ENCODE measurements at regions not wholly inside any gene's neighbourhood (a gene's known extent, or its start where the extent isn't known, plus 50 kb on each side); places are given as distances from the start of the nearest gene placed in this dataset.

- TF ChIP-seq ATF2 (IDR thresholded peaks at IDR 0.05; ENCODE audit: low read length) (no peak), SPI1 (IDR thresholded peaks at IDR 0.05; ENCODE audit: borderline replicate concordance, insufficient read depth, low read depth, low read length) (peak; percentile 67), PKNOX1 (IDR thresholded peaks at IDR 0.05) (peak; percentile 92), BCL11A (IDR thresholded peaks at IDR 0.05; ENCODE audit: low read depth, low read length) (no peak), TCF3 (IDR thresholded peaks at IDR 0.05; ENCODE audit: borderline replicate concordance, insufficient read depth, low read depth, low read length) (no peak), ESRRA (IDR thresholded peaks at IDR 0.05; ENCODE audit: low read length) (no peak), BRCA1 (IDR thresholded peaks at IDR 0.05; ENCODE audit: low read depth, low read length) (no peak), IKZF2 (IDR thresholded peaks at IDR 0.05) (no peak), YBX1 (IDR thresholded peaks at IDR 0.05) (no peak), RAD21 (IDR thresholded peaks at IDR 0.05; ENCODE audit: insufficient read depth, low read depth, low read length) (no peak), SRF (IDR thresholded peaks at IDR 0.05; ENCODE audit: low read depth in 2 of 2, low read length in 2 of 2) (peak in 1 of 2 experiments; percentile 56; a peak in 1 of 4 replicates), CBX5 (IDR thresholded peaks at IDR 0.05; ENCODE audit: low read depth) (0 out of 2 replicates have a peak, but pooled peaks have one; percentile 44)
These were observed 69.7 kb downstream of the UFM1 start (continued) for GRCh38 chr13:38419312-38419873.

All from GM12878 (cell line).